CD4-positive, alpha-beta T cell treated with Interleukin-15 for 4 hours (primary cell): ENCODE measurements at regions not wholly inside any gene's neighbourhood (a gene's known extent, or its start where the extent isn't known, plus 50 kb on each side); places are given as distances from the start of the nearest gene placed in this dataset.
"Not testable (repeated sequence)": the region's sequence is repeated elsewhere in the genome, so short reads cannot be mapped to it uniquely, and the experiment has no call there.

Experiments
- DNase-seq: peaks from one replicate; pipeline ENCODE4 v3.0.0-alpha.2; 2020; ENCODE audit warnings: low spot score

GRCh38 chr4:33923469-33923868 lies 2320.8 kb downstream of the ARAP2 start:
- DNase-seq: no peak

DNA sequence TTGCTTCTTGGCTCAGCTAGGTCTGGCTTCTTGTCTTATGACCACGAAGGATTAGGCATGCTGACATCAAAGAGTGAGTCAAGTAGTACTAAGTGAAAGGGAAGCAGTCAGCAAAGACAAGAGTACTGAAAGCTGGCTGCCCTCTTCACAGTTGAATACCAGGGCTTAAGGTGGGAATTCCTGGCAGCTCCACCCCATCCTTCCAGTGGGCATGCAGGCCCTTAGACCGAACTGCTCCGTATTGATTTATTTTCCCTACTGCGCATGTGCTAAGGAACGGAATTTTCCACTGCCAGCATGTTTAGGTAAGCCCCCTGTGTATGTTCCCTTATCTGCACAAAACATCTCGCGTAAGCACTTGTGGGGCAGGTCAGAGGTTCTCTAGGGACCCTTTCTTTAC lies 2320.1 kb downstream of the ARAP2 start:
- no peak for DNase-seq

GRCh38 chr4:33924811-33925210 lies 2319.5 kb downstream of the ARAP2 start:
- no peak for DNase-seq

- DNase-seq: no peak
Measured at GRCh38 chr4:33930497-33930896, 2313.8 kb downstream of the ARAP2 start.

DNA sequence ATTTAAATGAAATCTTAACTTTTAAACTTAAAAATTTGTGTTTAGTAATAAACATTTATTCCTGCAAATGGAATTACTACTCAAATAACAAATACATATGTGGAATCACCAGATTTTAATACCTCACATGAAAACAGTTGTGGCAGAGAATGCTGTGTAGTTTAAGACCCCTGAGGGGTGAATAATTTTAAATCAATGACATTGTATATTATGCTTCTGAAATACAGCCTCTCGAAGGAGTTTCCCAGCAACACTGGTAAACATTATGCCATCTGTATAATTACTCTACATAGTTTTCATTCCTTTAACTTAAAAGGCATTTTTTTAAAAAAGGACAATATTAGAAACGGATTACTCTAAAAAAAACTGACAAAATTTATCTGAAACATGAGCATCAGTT lies 2313.3 kb downstream of the ARAP2 start:
- DNase-seq: no peak

- DNase-seq: no peak
Measured at GRCh38 chr4:33940281-33940680, 2304.0 kb downstream of the ARAP2 start.

GRCh38 chr4:33941854-33942253 lies 2302.5 kb downstream of the ARAP2 start:
- no peak for DNase-seq

DNA sequence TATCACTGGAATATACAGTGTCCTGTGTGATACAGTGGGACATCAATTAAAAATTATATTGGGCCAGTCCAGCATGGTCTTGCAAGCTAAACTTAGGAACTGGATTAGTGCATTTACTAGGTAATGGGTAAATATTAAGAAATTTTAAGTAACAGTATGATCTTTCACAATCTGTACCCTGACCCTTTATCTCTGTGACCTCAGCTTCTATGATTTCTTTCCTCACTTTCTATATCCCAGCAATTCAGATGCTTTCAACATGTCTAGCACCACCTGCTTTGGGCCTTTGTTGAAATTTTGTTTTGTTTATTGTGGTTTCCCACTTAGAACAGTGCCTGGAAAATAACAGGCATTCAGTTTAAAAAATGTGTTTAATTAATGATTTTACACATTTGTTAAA lies 2295.4 kb downstream of the ARAP2 start:
- no peak for DNase-seq

GRCh38 chr4:33953848-33954247 lies 2290.5 kb downstream of the ARAP2 start:
- not testable (repeated sequence) for DNase-seq

GRCh38 chr4:33954759-33955158 lies 2289.6 kb downstream of the ARAP2 start:
- no peak for DNase-seq

- no peak for DNase-seq
Measured at GRCh38 chr4:33959519-33959918, 2284.8 kb downstream of the ARAP2 start.

DNA sequence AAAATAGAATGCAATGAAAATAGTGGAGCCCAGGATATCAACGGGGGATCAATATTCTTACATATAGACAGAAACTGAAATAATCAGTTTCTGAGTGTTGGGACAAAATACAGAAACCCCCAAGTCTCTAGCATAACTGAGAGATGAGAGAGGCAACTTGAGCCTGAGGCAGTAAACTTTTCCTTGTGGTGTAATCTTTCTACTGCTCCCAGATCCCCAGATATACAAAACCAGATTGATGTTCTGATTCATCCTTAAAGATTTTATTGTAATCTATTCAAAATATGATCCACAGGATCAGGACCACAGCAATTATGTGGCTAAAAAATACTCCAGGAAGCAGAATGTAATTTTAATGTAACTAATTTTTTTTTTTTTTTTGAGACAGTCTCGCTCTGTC lies 2282.6 kb downstream of the ARAP2 start:
- no peak for DNase-seq

DNA sequence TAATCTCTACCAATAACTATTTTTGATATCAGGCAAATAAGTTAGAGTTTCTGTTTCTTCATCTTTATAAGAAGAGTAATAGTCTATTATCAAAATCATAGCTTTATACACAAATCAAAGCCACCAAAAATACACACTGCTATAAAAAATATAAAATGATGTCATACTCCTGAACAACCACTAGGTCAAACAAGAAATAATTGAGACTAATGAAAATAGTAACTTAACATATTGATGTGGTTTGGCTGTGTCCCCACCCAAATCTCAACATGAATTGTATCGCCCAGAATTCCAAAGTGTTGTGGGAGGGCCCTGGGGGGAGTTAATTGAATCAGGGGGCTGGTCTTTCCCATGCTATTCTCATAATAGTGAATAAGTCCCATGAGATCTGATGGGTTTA lies 2277.5 kb downstream of the ARAP2 start:
- no peak for DNase-seq

DNA sequence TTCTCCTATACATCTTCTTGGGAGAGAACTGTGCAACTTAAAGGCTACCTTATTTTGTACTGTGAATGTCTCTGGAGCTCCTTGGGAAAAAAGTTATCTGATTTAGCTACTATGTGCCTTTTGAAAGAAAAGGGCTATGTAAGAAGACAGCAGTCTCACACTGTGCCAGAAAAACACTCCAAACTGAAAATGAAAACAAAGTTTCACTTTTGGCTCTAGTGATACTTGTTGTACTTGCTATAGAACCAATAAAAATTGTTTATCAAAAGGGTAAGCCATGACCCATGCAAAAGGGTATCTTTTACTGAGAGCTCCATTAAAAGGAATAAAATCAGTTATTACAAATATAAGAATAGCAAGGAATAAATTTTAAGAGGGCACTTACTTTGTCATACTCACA lies 2270.0 kb downstream of the ARAP2 start:
- DNase-seq: no peak

- no peak for DNase-seq
Measured at GRCh38 chr4:33975995-33976394, 2268.3 kb downstream of the ARAP2 start.

- DNase-seq: not testable (repeated sequence)
Measured at GRCh38 chr4:33979781-33980180, 2264.5 kb downstream of the ARAP2 start.

- no peak for DNase-seq
Measured at GRCh38 chr4:33980361-33980760, 2264.0 kb downstream of the ARAP2 start.

DNA sequence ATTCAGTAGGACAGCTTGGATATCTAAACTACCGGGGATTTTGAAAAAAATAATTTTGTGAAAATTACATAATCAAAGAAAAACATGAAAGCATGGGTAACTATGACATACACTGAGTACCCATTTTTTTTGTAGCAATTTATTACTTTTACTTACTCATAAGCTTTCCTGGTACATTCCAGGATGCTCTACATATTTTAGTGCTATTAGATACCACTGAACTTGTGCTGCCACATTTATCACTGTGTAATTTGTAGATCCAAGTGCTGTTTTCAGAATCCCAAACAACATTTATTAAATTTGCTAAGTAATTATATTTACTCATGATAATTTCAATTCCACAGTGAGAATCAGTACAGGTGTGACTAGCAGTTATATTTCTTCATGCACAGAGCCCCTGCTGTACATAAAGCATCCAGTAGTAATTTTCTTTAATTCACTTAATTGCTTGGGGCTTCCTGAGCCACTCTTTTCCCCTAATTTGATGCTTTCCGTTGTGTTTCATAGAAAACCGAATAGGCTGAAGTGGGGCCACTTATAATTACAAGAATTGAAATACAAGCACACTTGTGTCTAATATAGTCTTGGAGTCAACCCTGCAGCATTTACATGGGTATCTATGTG lies 2254.4 kb downstream of the ARAP2 start:
- DNase-seq: no peak

GRCh38 chr4:33996075-33996718 lies 2248.1 kb downstream of the ARAP2 start:
- no peak for DNase-seq

DNA sequence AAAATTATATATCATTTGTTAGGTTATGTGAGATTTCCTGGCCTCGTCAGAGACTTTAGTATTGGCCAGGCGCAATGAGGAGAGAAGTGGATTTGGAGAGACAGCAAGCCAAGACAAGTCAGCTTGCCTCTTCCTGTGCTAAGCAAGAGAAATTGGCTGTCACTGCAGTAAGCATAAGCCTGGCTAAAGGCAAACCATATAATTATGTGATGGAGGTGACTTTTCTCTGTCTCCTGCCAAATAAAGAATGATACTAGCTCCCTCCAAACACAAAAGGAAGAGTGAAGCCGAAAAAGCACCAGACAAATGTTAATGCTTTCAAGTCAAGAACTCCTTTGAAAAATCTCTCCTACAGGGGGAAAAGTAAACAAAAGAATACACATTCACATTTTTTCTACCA lies 2246.0 kb downstream of the ARAP2 start:
- DNase-seq: no peak

GRCh38 chr4:34000356-34000755 lies 2244.0 kb downstream of the ARAP2 start:
- no peak for DNase-seq

DNA sequence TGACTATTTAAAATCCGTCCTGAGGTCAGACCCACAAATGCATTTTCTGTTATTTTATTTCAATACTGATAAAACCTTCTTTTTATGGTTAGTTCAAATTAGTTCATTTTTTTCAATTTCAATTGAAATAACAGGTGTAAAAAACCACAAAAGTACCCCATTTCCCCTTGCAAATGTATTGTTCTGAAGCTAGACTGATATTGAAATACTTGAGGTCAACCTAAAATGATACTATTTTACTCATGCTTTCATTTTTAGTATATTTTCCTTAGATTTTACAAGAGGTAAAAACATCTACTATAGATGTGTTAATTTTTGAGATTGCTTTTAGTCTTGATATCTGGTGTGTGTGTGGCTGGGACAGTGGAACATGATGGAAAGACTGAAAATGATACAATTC lies 2237.8 kb downstream of the ARAP2 start:
- not testable (repeated sequence) for DNase-seq

GRCh38 chr4:34009951-34010350 lies 2234.4 kb downstream of the ARAP2 start:
- no peak for DNase-seq
